WTC11 (cell line): ENCODE measurements at regions not wholly inside any gene's neighbourhood (a gene's known extent, or its start where the extent isn't known, plus 50 kb on each side); places are given as distances from the start of the nearest gene placed in this dataset.

Experiments used
- ATAC-seq: fragments of 200-7000 bp; cut with Tn5 transposase; 2 replicates; pipeline ENCODE4 v1.10.0; 2021; ENCODE audit warnings: mild to moderate bottlenecking, moderate library complexity
- CTCF ChIA-PET: fragments of 300-600 bp; sonication (Branson Sonifier 250); formaldehyde crosslinking; loops from one replicate; lab custom pipeline; 2021; ENCODE audit warnings: antibody characterized with exemption; lab: Charles Lee
- POLR2A ChIA-PET: fragments of 350-600 bp; sonication (Branson Sonifier 250); formaldehyde crosslinking; loops from one replicate; lab custom pipeline; 2021; ENCODE audit warnings: antibody characterized with exemption; lab: Charles Lee
- DNase-seq: peaks from one replicate; pipeline ENCODE4 v3.0.0; 2021; ENCODE audit warnings: low spot score
- H3K27ac Mint-ChIP-seq: 2 replicates; pipeline ENCODE4 v1.8.0; 2021; ENCODE audit warnings: mixed read lengths
- H3K27me3 Mint-ChIP-seq: 2 replicates; pipeline ENCODE4 v1.8.0; 2021; ENCODE audit warnings: low read depth, mild to moderate bottlenecking, moderate library complexity, mixed read lengths
- H3K36me3 Mint-ChIP-seq: 2 replicates; pipeline ENCODE4 v1.8.0; 2021; ENCODE audit warnings: mixed read lengths
- H3K4me1 Mint-ChIP-seq: 2 replicates; pipeline ENCODE4 v1.8.0; 2022; ENCODE audit warnings: mixed read lengths
- H3K4me3 Mint-ChIP-seq: 2 replicates; pipeline ENCODE4 v1.8.0; 2021; ENCODE audit warnings: mild to moderate bottlenecking, moderate library complexity, mixed read lengths
- H3K9me3 Mint-ChIP-seq: 2 replicates; pipeline ENCODE4 v1.8.0; 2021; ENCODE audit warnings: mixed read lengths
- CBFB ChIP-seq: sonication (generic); formaldehyde crosslinking; IDR thresholded peaks from 2 replicates; pipeline ENCODE4 v1.8.1; 2022; ENCODE audit warnings: mild to moderate bottlenecking, low read depth, missing genetic modification reagents
- CREM ChIP-seq: sonication (generic); formaldehyde crosslinking; IDR thresholded peaks from 2 replicates; pipeline ENCODE4 v1.8.1; 2022; ENCODE audit warnings: mild to moderate bottlenecking, missing genetic modification reagents, moderate library complexity
- CTCF ChIP-seq: fragments of 200-600 bp; IDR thresholded peaks from 2 replicates; pipeline ENCODE4 v1.8.0; 2022; ENCODE audit warnings: antibody characterized with exemption
- E2F5 ChIP-seq: sonication (generic); formaldehyde crosslinking; IDR thresholded peaks from 2 replicates; pipeline ENCODE4 v1.8.1; 2022; ENCODE audit warnings: mild to moderate bottlenecking, moderate library complexity, missing genetic modification reagents
- ESRRA ChIP-seq: sonication (generic); formaldehyde crosslinking; IDR thresholded peaks from 2 replicates; pipeline ENCODE4 v1.8.1; 2022; ENCODE audit warnings: mild to moderate bottlenecking, missing genetic modification reagents, borderline replicate concordance
- ETV6 ChIP-seq: sonication (generic); formaldehyde crosslinking; IDR thresholded peaks from 2 replicates; pipeline ENCODE4 v1.8.1; 2022; ENCODE audit warnings: mild to moderate bottlenecking, missing genetic modification reagents
- FOXJ3 ChIP-seq: sonication (generic); formaldehyde crosslinking; IDR thresholded peaks from 2 replicates; pipeline ENCODE4 v1.9.0; 2021; ENCODE audit warnings: missing genetic modification reagents, mild to moderate bottlenecking, borderline replicate concordance
- FOXP1 ChIP-seq: sonication (generic); formaldehyde crosslinking; IDR thresholded peaks from 2 replicates; pipeline ENCODE4 v1.8.0; 2022; ENCODE audit warnings: missing genetic modification reagents, mild to moderate bottlenecking, moderate library complexity, borderline replicate concordance
- FOXP4 ChIP-seq: sonication (generic); formaldehyde crosslinking; IDR thresholded peaks from 2 replicates; pipeline ENCODE4 v1.8.0; 2022; ENCODE audit warnings: mild to moderate bottlenecking, missing genetic modification reagents
- GRHL2 ChIP-seq: fragments of 250-450 bp; sonication (Bioruptor Pico); IDR thresholded peaks from 2 replicates; pipeline ENCODE4 v1.8.0; 2022; ENCODE audit warnings: mild to moderate bottlenecking, moderate library complexity; ENCODE audit not compliant: insufficient replicate concordance, severe bottlenecking
- GTF2I ChIP-seq: fragments of 250-450 bp; sonication (Bioruptor Pico); conservative IDR thresholded peaks from 2 replicates; pipeline ENCODE4 v1.4.0; 2021; ENCODE audit warnings: mild to moderate bottlenecking
- HMGA2 ChIP-seq: fragments of 250-450 bp; sonication (Bioruptor Pico); IDR thresholded peaks from 2 replicates; pipeline ENCODE4 v1.4.0; 2021; ENCODE audit warnings: mild to moderate bottlenecking, moderate library complexity
- HMGXB4 ChIP-seq: sonication (generic); formaldehyde crosslinking; IDR thresholded peaks from 2 replicates; pipeline ENCODE4 v1.8.1; 2023; ENCODE audit warnings: mild to moderate bottlenecking, moderate library complexity, missing genetic modification reagents
- IRF1 ChIP-seq: sonication (generic); formaldehyde crosslinking; IDR thresholded peaks from 2 replicates; pipeline ENCODE4 v1.8.0; 2023; ENCODE audit warnings: missing genetic modification reagents
- IRF2 ChIP-seq: sonication (generic); formaldehyde crosslinking; IDR thresholded peaks from 2 replicates; pipeline ENCODE4 v1.8.0; 2022; ENCODE audit warnings: low read depth, missing genetic modification reagents, borderline replicate concordance
- JAZF1 ChIP-seq: fragments of 250-450 bp; sonication (Bioruptor Pico); IDR thresholded peaks from 2 replicates; pipeline ENCODE4 v1.9.0; 2021; ENCODE audit warnings: moderate library complexity, mild to moderate bottlenecking, inconsistent platforms
- NFATC4 ChIP-seq: fragments of 250-450 bp; sonication (Bioruptor Pico); IDR thresholded peaks from 2 replicates; pipeline ENCODE4 v1.9.0; 2021; ENCODE audit warnings: mild to moderate bottlenecking
- NFYB ChIP-seq: sonication (generic); formaldehyde crosslinking; conservative IDR thresholded peaks from 2 replicates; pipeline ENCODE4 v1.8.0; 2022; ENCODE audit warnings: low read depth, missing genetic modification reagents
- NR1H2 ChIP-seq: sonication (generic); formaldehyde crosslinking; IDR thresholded peaks from 2 replicates; pipeline ENCODE4 v1.9.0; 2021; ENCODE audit warnings: mild to moderate bottlenecking, moderate library complexity, missing genetic modification reagents
- NR3C1 ChIP-seq: sonication (generic); formaldehyde crosslinking; conservative IDR thresholded peaks from 2 replicates; pipeline ENCODE4 v1.8.1; 2023; ENCODE audit warnings: low read depth, mild to moderate bottlenecking, missing genetic modification reagents
- OVOL2 ChIP-seq: fragments of 250-450 bp; sonication (Bioruptor Pico); IDR thresholded peaks from 2 replicates; pipeline ENCODE4 v1.9.0; 2021; ENCODE audit warnings: mild to moderate bottlenecking, borderline replicate concordance
- SOX15 ChIP-seq: fragments of 250-450 bp; sonication (Bioruptor Pico); IDR thresholded peaks from 2 replicates; pipeline ENCODE4 v1.9.0; 2021; ENCODE audit warnings: mild to moderate bottlenecking
- TP53 ChIP-seq: sonication (generic); formaldehyde crosslinking; IDR thresholded peaks from 2 replicates; pipeline ENCODE4 v1.8.1; 2023; ENCODE audit warnings: mild to moderate bottlenecking, missing genetic modification reagents
- ZBTB21 ChIP-seq: sonication (generic); formaldehyde crosslinking; IDR thresholded peaks from 2 replicates; pipeline ENCODE4 v1.8.1; 2023; ENCODE audit warnings: mild to moderate bottlenecking, missing genetic modification reagents, borderline replicate concordance
- ZBTB43 ChIP-seq: sonication (generic); formaldehyde crosslinking; IDR thresholded peaks from 2 replicates; pipeline ENCODE4 v1.8.1; 2023; ENCODE audit warnings: mild to moderate bottlenecking, missing genetic modification reagents
- ZNF121 ChIP-seq: sonication (generic); formaldehyde crosslinking; IDR thresholded peaks from 2 replicates; pipeline ENCODE4 v1.8.0; 2023; ENCODE audit warnings: missing genetic modification reagents
- ZNF263 ChIP-seq: sonication (generic); formaldehyde crosslinking; IDR thresholded peaks from 2 replicates; pipeline ENCODE4 v1.8.1; 2022; ENCODE audit warnings: low read depth, mild to moderate bottlenecking, moderate library complexity, missing genetic modification reagents
- ZNF396 ChIP-seq: fragments of 250-450 bp; sonication (Bioruptor Pico); IDR thresholded peaks from 2 replicates; pipeline ENCODE4 v1.8.0; 2021; ENCODE audit warnings: mild to moderate bottlenecking, moderate library complexity, borderline replicate concordance

GRCh38 chrX:67004451-67004850, 365.6 kb upstream of the EDA2R start:
- no peaks in the 10 kb centered on the region for H3K9me3 Mint-ChIP-seq
- TF ChIP-seq CTCF: no peak
- TF ChIP-seq IRF2 (CRISPR knock-in tag): no peak
- TF ChIP-seq CBFB: no peak
- no peak for TF ChIP-seq ZNF396 (CRISPR knock-in tag)
- TF ChIP-seq FOXP1 (CRISPR knock-in tag): no peak
- no peak for TF ChIP-seq ZBTB43 (CRISPR knock-in tag)
- no peak for TF ChIP-seq IRF1
- TF ChIP-seq CREM: no peak
- no peak for TF ChIP-seq ZNF121
- no peak for TF ChIP-seq ESRRA
- no peak for TF ChIP-seq FOXP4 (CRISPR knock-in tag)
- no peak for TF ChIP-seq SOX15 (CRISPR knock-in tag)
- no peak for TF ChIP-seq NFATC4 (CRISPR knock-in tag)
- TF ChIP-seq NR3C1 (CRISPR knock-in tag): no peak
- TF ChIP-seq HMGXB4: no peak
- TF ChIP-seq NR1H2 (CRISPR knock-in tag): no peak
- no peak for TF ChIP-seq ETV6 (CRISPR knock-in tag)
- TF ChIP-seq HMGA2: no peak
- no peaks in the 10 kb centered on the region for H3K27me3 Mint-ChIP-seq
- no peak overlapping the region for H3K27ac Mint-ChIP-seq
- H3K4me3 Mint-ChIP-seq: no peak overlapping the region
- ChIA-PET POLR2A (no interaction called here), CTCF (no interaction called here)
- no peaks in the 10 kb centered on the region for H3K36me3 Mint-ChIP-seq
- peaks cover 5% of the 10 kb centered on the region for H3K4me1 Mint-ChIP-seq
- DNase-seq (no peak), ATAC-seq (no peak)

GRCh38 chrX:66994729-66995128, 355.9 kb upstream of the EDA2R start:
- no peaks in the 10 kb centered on the region for H3K36me3 Mint-ChIP-seq
- DNase-seq (peak; percentile 12), ATAC-seq (peak; percentile 52)
- POLR2A ChIA-PET: no interaction called here
- CTCF ChIA-PET: no interaction called here
- H3K9me3 Mint-ChIP-seq: no peaks in the 10 kb centered on the region; the same call in 1 of the 2 replicates
- no peak overlapping the region for H3K4me3 Mint-ChIP-seq
- H3K4me1 Mint-ChIP-seq: peaks cover 19% of the 10 kb centered on the region
- H3K27me3 Mint-ChIP-seq: no peaks in the 10 kb centered on the region
- H3K27ac Mint-ChIP-seq: no peak overlapping the region
- TF ChIP-seq GRHL2 (CRISPR knock-in tag) (no peak), GTF2I (no peak), OVOL2 (CRISPR knock-in tag) (no peak), NR1H2 (CRISPR knock-in tag) (no peak), ZBTB21 (no peak), ZBTB43 (CRISPR knock-in tag) (no peak), ZNF263 (CRISPR knock-in tag) (no peak), JAZF1 (CRISPR knock-in tag) (no peak), TP53 (CRISPR knock-in tag) (no peak), E2F5 (CRISPR knock-in tag) (no peak), FOXJ3 (CRISPR knock-in tag) (no peak), NFYB (no peak)
